H9 (cell line): ENCODE measurements at regions not wholly inside any gene's neighbourhood (a gene's known extent, or its start where the extent isn't known, plus 50 kb on each side); places are given as distances from the start of the nearest gene placed in this dataset.

ENCODE experiments used
- DNase-seq: peaks from one replicate; pipeline ENCODE4 v3.0.0-alpha.2; 2017
- H2AFZ ChIP-seq: one replicate; pipeline ENCODE4 v1.6.1; 2013; ENCODE audit warnings: mild to moderate bottlenecking, low read length, control low read depth, moderate library complexity
- H2AK5ac ChIP-seq: 2 replicates; pipeline ENCODE4 v1.6.1; 2013; ENCODE audit warnings: low read length, control low read depth, mixed read lengths; ENCODE audit not compliant: insufficient read length
- H2BK120ac ChIP-seq: one replicate; pipeline ENCODE4 v1.6.1; 2013; ENCODE audit warnings: low read depth, mild to moderate bottlenecking, low read length, control low read depth, inconsistent platforms; ENCODE audit not compliant: poor library complexity, severe bottlenecking
- H2BK12ac ChIP-seq: 2 replicates; pipeline ENCODE4 v1.6.1; 2013; ENCODE audit warnings: low read length, control low read depth, mixed read lengths, low read depth; ENCODE audit not compliant: insufficient read length
- H2BK15ac ChIP-seq: 2 replicates; pipeline ENCODE4 v1.6.1; 2013; ENCODE audit warnings: low read depth, low read length, control low read depth
- H2BK20ac ChIP-seq: one replicate; pipeline ENCODE4 v1.6.1; 2013; ENCODE audit warnings: low read depth, mild to moderate bottlenecking, low read length, control low read depth, inconsistent platforms; ENCODE audit not compliant: poor library complexity, severe bottlenecking
- H2BK5ac ChIP-seq: 2 replicates; pipeline ENCODE4 v1.6.1; 2013; ENCODE audit warnings: low read length, control low read depth, mixed read lengths; ENCODE audit not compliant: insufficient read length
- H3K14ac ChIP-seq: 2 replicates; pipeline ENCODE4 v1.6.1; 2013; ENCODE audit warnings: low read length, control low read depth; ENCODE audit not compliant: insufficient read depth
- H3K18ac ChIP-seq: 2 replicates; pipeline ENCODE4 v1.6.1; 2013; ENCODE audit warnings: low read depth, mild to moderate bottlenecking, mixed read lengths, low read length, control low read depth; ENCODE audit not compliant: insufficient read length
- H3K23ac ChIP-seq: 2 replicates; pipeline ENCODE4 v1.6.1; 2013; ENCODE audit warnings: low read length, control low read depth, mixed read lengths, low read depth; ENCODE audit not compliant: insufficient read length
- H3K23me2 ChIP-seq: 2 replicates; pipeline ENCODE4 v1.6.1; 2013; ENCODE audit warnings: low read depth, mild to moderate bottlenecking, mixed read lengths, low read length, control low read depth; ENCODE audit not compliant: insufficient read length, poor library complexity, severe bottlenecking
- H3K27ac ChIP-seq: 2 replicates; pipeline ENCODE4 v1.5.1; 2013; ENCODE audit warnings: low read length, control low read depth, mixed read lengths, low read depth; ENCODE audit not compliant: insufficient read length
- H3K27me3 ChIP-seq: 2 replicates; pipeline ENCODE4 v1.6.1; 2013; ENCODE audit warnings: low read length, control low read depth, inconsistent platforms; ENCODE audit not compliant: insufficient read depth
- H3K4ac ChIP-seq: 2 replicates; pipeline ENCODE4 v1.6.1; 2013; ENCODE audit warnings: low read depth, mild to moderate bottlenecking, control low read depth, inconsistent platforms, low read length, moderate library complexity
- H3K4me1 ChIP-seq: 2 replicates; pipeline ENCODE4 v1.6.1; 2013; ENCODE audit warnings: low read length, control low read depth, inconsistent platforms; ENCODE audit not compliant: insufficient read depth
- H3K4me2 ChIP-seq: 2 replicates; pipeline ENCODE4 v1.6.1; 2013; ENCODE audit warnings: low read length, control low read depth, mixed read lengths; ENCODE audit not compliant: insufficient read length, insufficient read depth
- H3K56ac ChIP-seq: 2 replicates; pipeline ENCODE4 v1.6.1; 2013; ENCODE audit warnings: low read depth, mild to moderate bottlenecking, mixed read lengths, low read length, control low read depth; ENCODE audit not compliant: insufficient read length
- H3K79me1 ChIP-seq: 2 replicates; pipeline ENCODE4 v1.6.1; 2013; ENCODE audit warnings: low read depth, mild to moderate bottlenecking, moderate library complexity, low read length, control low read depth, inconsistent platforms; ENCODE audit not compliant: insufficient read depth, poor library complexity, severe bottlenecking
- H3K79me2 ChIP-seq: 2 replicates; pipeline ENCODE4 v1.6.1; 2013; ENCODE audit warnings: low read length, control low read depth, inconsistent platforms; ENCODE audit not compliant: insufficient read depth
- H3K9ac ChIP-seq: 2 replicates; pipeline ENCODE4 v1.6.1; 2013; ENCODE audit warnings: low read length, control low read depth, mixed read lengths; ENCODE audit not compliant: insufficient read length; ENCODE audit errors: extremely low read depth
- H3K9me3 ChIP-seq: one replicate; pipeline ENCODE4 v1.6.1; 2013; ENCODE audit warnings: low read depth, low read length, inconsistent platforms; ENCODE audit not compliant: control insufficient read depth
- H3T11ph ChIP-seq: one replicate; pipeline ENCODE4 v1.6.1; 2013; ENCODE audit warnings: mild to moderate bottlenecking, low read length, control low read depth, inconsistent platforms
- H4K20me1 ChIP-seq: one replicate; pipeline ENCODE4 v1.6.1; 2013; ENCODE audit not compliant: control insufficient read depth, insufficient read length, insufficient read depth
- H4K5ac ChIP-seq: 2 replicates; pipeline ENCODE4 v1.6.1; 2013; ENCODE audit warnings: low read depth, mild to moderate bottlenecking, mixed read lengths, low read length, control low read depth; ENCODE audit not compliant: insufficient read length
- H4K8ac ChIP-seq: replicated peaks from 2 replicates; pipeline ENCODE4 v1.6.1; 2013; ENCODE audit warnings: low read length, control low read depth, mixed read lengths, low read depth; ENCODE audit not compliant: insufficient read length
- H4K91ac ChIP-seq: 2 replicates; pipeline ENCODE4 v1.6.1; 2013; ENCODE audit warnings: low read depth, mild to moderate bottlenecking, moderate library complexity, mixed read lengths, low read length, control low read depth; ENCODE audit not compliant: insufficient read length
- H3K27ac Mint-ChIP-seq, 3 experiments: 2 replicates in 2 of 3; 3 replicates in 1 of 3; pipeline ENCODE4 v1.8.0; 2020 to 2021; ENCODE audit warnings: mixed read lengths in 3 of 3, mild to moderate bottlenecking in 1 of 3, moderate library complexity in 1 of 3
- H3K27me3 Mint-ChIP-seq: 2 replicates; pipeline ENCODE4 v1.8.0; 2021; ENCODE audit warnings: low read depth, mild to moderate bottlenecking, moderate library complexity, mixed read lengths
- H3K36me3 Mint-ChIP-seq, 3 experiments: 2 replicates in 2 of 3; 3 replicates in 1 of 3; pipeline ENCODE4 v1.8.0; 2020 to 2021; ENCODE audit warnings: low read depth in 3 of 3, mixed read lengths in 3 of 3; ENCODE audit not compliant: insufficient read depth in 1 of 3
- H3K4me1 Mint-ChIP-seq, 2 experiments: 2 replicates each; pipeline ENCODE4 v1.8.0; 2020; ENCODE audit warnings: mixed read lengths in 2 of 2
- H3K4me3 Mint-ChIP-seq, 2 experiments: 2 replicates in 1 of 2; 3 replicates in 1 of 2; pipeline ENCODE4 v1.8.0; 2020 to 2021; ENCODE audit warnings: mild to moderate bottlenecking in 2 of 2, mixed read lengths in 2 of 2, moderate library complexity in 1 of 2
- H3K9me3 Mint-ChIP-seq, 2 experiments: 2 replicates in 1 of 2; 3 replicates in 1 of 2; pipeline ENCODE4 v1.8.0; 2020; ENCODE audit warnings: mild to moderate bottlenecking in 2 of 2, mixed read lengths in 2 of 2, moderate library complexity in 1 of 2
- WGBS: extraction: QIAGEN DNeasy Blood & Tissue Kit; methylation state at CpG from one replicate; pipeline ENCODE4 v1.1.7; 2013; ENCODE audit warnings: missing lambda C conversion rate, low lambda C conversion rate, mixed read lengths; ENCODE audit not compliant: insufficient read length; ENCODE audit errors: extremely low coverage; 5-methylcytosine and 5-hydroxymethylcytosine counted together
- TF ChIP-seq, protein P1 (sequence below): fragments of 200-600 bp; sonication (generic); conservative IDR thresholded peaks from 3 replicates; pipeline ENCODE4 v1.8.0; 2021; ENCODE audit warnings: antibody characterized with exemption, mild to moderate bottlenecking

DNA sequence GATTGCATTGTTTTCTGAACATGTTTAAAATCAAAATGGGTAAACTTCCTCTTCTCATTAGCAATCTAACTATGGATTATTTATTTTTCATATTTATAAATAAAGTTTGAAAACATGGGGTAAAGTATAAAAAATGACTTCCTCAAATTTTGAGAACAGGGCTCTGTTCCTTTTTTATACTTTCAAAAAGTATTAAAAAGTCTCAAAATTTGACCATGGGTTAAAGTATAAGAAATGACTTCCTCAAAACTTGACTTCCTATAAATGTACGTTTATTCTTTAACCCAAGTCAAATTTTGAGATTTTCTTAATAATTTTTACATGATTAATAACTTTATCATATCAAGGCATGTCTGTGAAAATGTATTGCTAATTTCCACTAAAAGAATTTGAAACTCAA lies 512.4 kb downstream of the GALR1 start:
- TF ChIP-seq, protein P1, sequence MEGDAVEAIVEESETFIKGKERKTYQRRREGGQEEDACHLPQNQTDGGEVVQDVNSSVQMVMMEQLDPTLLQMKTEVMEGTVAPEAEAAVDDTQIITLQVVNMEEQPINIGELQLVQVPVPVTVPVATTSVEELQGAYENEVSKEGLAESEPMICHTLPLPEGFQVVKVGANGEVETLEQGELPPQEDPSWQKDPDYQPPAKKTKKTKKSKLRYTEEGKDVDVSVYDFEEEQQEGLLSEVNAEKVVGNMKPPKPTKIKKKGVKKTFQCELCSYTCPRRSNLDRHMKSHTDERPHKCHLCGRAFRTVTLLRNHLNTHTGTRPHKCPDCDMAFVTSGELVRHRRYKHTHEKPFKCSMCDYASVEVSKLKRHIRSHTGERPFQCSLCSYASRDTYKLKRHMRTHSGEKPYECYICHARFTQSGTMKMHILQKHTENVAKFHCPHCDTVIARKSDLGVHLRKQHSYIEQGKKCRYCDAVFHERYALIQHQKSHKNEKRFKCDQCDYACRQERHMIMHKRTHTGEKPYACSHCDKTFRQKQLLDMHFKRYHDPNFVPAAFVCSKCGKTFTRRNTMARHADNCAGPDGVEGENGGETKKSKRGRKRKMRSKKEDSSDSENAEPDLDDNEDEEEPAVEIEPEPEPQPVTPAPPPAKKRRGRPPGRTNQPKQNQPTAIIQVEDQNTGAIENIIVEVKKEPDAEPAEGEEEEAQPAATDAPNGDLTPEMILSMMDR = no peak
- Histone ChIP-seq H4K91ac (no peak overlapping the region), H3K14ac (no peak overlapping the region), H3K4ac (no peak overlapping the region), H3T11ph (no peak overlapping the region), H3K79me2 (no peaks in the 10 kb centered on the region), H2BK15ac (no peak overlapping the region), H3K9ac (no peak overlapping the region), H3K56ac (no peak overlapping the region), H3K79me1 (no peaks in the 10 kb centered on the region), H2BK5ac (no peak overlapping the region), H4K8ac (no peak overlapping the region), H4K5ac (no peak overlapping the region), H3K27ac (no peak overlapping the region), H2AK5ac (no peak overlapping the region), H2BK12ac (no peak overlapping the region), H3K27me3 (no peaks in the 10 kb centered on the region), H2AFZ (no peak overlapping the region), H3K4me1 (peaks cover 9% of the 10 kb centered on the region; the same call in 1 of the 2 replicates), H2BK20ac (no peak overlapping the region), H3K23ac (no peak overlapping the region), H3K18ac (no peak overlapping the region), H3K4me2 (no peak overlapping the region), H2BK120ac (no peak overlapping the region), H3K9me3 (no peaks in the 10 kb centered on the region), H4K20me1 (no peaks in the 10 kb centered on the region), H3K23me2 (no peaks in the 10 kb centered on the region)
- no peak for DNase-seq
- H3K4me1 Mint-ChIP-seq = peaks cover 28 to 29% of the 10 kb centered on the region in 2 experiments
- peaks cover 8 to 13% (median 12%) of the 10 kb centered on the region in 3 experiments for H3K36me3 Mint-ChIP-seq
- no peak overlapping the region for H3K4me3 Mint-ChIP-seq
- H3K27ac Mint-ChIP-seq = no peak overlapping the region
- H3K27me3 Mint-ChIP-seq = no peaks in the 10 kb centered on the region; the same call in none of the 2 replicates
- peaks cover 11 to 14% of the 10 kb centered on the region in 2 experiments for H3K9me3 Mint-ChIP-seq
- no CpG with 5 or more reads among the region's 1 CpG for WGBS
